GM12892 (cell line): ENCODE measurements at regions not wholly inside any gene's neighbourhood (a gene's known extent, or its start where the extent isn't known, plus 50 kb on each side); places are given as distances from the start of the nearest gene placed in this dataset.
"Not testable (repeated sequence)": the region's sequence is repeated elsewhere in the genome, so short reads cannot be mapped to it uniquely, and the experiment has no call there.

Source experiments
- DNase-seq: peaks from one replicate; pipeline ENCODE4 v3.0.0; 2011; ENCODE audit not compliant: insufficient read length
- FAIRE-seq: peaks from 2 replicates; lab custom pipeline; 2011; peaks lifted over from hg19 to GRCh38; lab: Jason Lieb, UNC
- POLR2A ChIP-seq: IDR thresholded peaks from 2 replicates; pipeline ENCODE4 v1.6.1; 2011; ENCODE audit warnings: low read depth, low read length, control low read depth
- POLR2AphosphoS5 ChIP-seq: IDR thresholded peaks from 2 replicates; pipeline ENCODE4 v1.6.1; 2011; ENCODE audit warnings: low read depth, low read length, control low read depth
- TAF1 ChIP-seq: IDR thresholded peaks from 2 replicates; pipeline ENCODE4 v1.6.1; 2011; ENCODE audit warnings: low read depth, mild to moderate bottlenecking, control low read depth, low read length, borderline replicate concordance

DNA sequence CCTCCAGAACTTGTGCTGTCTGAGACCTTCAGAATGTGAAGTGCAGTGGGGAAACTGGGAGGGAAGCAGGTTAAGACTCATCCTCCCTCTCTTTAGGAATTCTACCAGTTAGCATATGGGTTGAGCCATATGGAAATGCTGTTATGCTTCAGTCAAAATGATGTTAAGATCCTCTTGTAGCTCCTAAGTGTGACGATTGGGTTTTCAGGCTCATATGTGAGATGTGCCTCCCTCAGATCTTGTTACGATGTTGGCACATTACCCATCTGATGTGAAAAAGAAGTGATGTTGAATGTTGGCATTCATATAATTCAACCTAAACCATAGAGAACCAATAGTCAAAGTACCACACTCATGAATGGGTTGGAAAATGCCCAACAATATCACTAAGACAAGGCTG lies 67.8 kb upstream of the IPO5 start:
- TF ChIP-seq TAF1 (no peak), POLR2AphosphoS5 (no peak)
- no peak for DNase-seq
- FAIRE-seq, result no peak

DNA sequence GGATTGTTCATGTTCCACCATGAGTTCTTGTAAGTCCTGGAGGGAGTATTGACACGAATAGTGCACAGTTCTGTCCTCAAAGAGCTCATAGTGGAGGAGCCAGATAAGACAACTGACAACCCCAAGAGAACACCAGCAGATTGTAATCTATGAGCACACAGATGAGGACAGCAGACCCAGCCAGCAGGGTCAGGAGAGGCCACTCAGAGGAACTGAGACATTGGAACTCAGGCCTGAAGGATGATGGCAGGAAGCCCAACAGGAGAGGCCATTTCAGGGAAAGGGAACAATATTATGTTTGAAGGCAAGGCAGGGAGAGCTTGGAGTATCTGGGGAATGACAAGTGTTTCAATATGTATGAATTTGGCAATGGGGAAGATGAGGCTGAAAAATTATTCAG lies 63.7 kb upstream of the IPO5 start:
- TF ChIP-seq TAF1 (no peak), POLR2A (no peak), POLR2AphosphoS5 (no peak)
- no peak for DNase-seq
- no peak for FAIRE-seq

- TF ChIP-seq TAF1 (no peak), POLR2A (no peak), POLR2AphosphoS5 (no peak)
- DNase-seq (no peak), FAIRE-seq (no peak)
Observed at GRCh38 chr13:97890573-97890972, 62.9 kb upstream of the IPO5 start.

- not testable (repeated sequence) for DNase-seq, FAIRE-seq
Observed at GRCh38 chr13:97891964-97892363, 61.5 kb upstream of the IPO5 start.

GRCh38 chr13:97892717-97893116 lies 60.8 kb upstream of the IPO5 start:
- FAIRE-seq (no peak), DNase-seq (no peak)
- TF ChIP-seq POLR2AphosphoS5, result no peak
- no peak for TF ChIP-seq TAF1
- no peak for TF ChIP-seq POLR2A

- FAIRE-seq (no peak), DNase-seq (no peak)
- TF ChIP-seq POLR2AphosphoS5 (no peak), POLR2A (no peak), TAF1 (no peak)
Observed at GRCh38 chr13:97895383-97895782, 58.1 kb upstream of the IPO5 start.

DNA sequence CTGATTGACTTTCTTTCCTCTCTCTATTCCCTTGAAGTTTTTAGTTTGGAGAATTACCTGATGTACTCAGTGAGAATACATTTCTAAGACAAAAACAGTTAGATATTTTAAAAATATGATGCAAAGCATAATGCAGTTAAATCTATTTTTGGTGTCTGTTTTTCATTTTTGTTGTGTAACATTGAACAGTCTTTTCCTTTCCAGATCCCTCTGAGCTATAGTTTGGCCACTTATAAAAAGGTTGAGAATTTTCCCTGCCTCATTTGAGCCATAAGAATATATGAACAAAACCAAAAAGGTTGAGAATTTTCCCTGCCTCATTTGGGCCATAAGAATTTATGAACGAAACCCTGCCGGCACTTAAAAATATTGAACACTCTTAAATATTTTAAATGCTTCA lies 57.0 kb upstream of the IPO5 start:
- FAIRE-seq (no peak), DNase-seq (no peak)
- TF ChIP-seq POLR2A (no peak), POLR2AphosphoS5 (no peak), TAF1 (no peak)

GRCh38 chr13:97901716-97902115 lies 51.8 kb upstream of the IPO5 start:
- TF ChIP-seq TAF1 (no peak), POLR2A (no peak), POLR2AphosphoS5 (no peak)

More at GRCh38 chr13:97901716-97902115, 51.8 kb upstream of the IPO5 start:
- DNase-seq, result no peak
- FAIRE-seq, result no peak
